Osteocyte (in vitro differentiated cells): ENCODE measurements at regions not wholly inside any gene's neighbourhood (a gene's known extent, or its start where the extent isn't known, plus 50 kb on each side); places are given as distances from the start of the nearest gene placed in this dataset.

ENCODE experiments used
- DNase-seq: peaks from one replicate; pipeline ENCODE4 v3.0.0; 2021; ENCODE audit warnings: mixed read lengths; ENCODE audit not compliant: unreplicated experiment; ENCODE audit errors: extremely low spot score
- H3K27ac Mint-ChIP-seq: one replicate; pipeline ENCODE4 v1.8.0; 2021; ENCODE audit warnings: mild to moderate bottlenecking, mixed read lengths; ENCODE audit not compliant: unreplicated experiment
- H3K27me3 Mint-ChIP-seq: one replicate; pipeline ENCODE4 v1.8.0; 2021; ENCODE audit warnings: mixed read lengths; ENCODE audit not compliant: unreplicated experiment
- H3K36me3 Mint-ChIP-seq: one replicate; pipeline ENCODE4 v1.8.0; 2021; ENCODE audit warnings: mixed read lengths; ENCODE audit not compliant: unreplicated experiment
- H3K4me1 Mint-ChIP-seq: one replicate; pipeline ENCODE4 v1.8.0; 2021; ENCODE audit warnings: mixed read lengths; ENCODE audit not compliant: unreplicated experiment
- H3K4me3 Mint-ChIP-seq: one replicate; pipeline ENCODE4 v1.8.0; 2021; ENCODE audit warnings: mild to moderate bottlenecking, moderate library complexity, mixed read lengths; ENCODE audit not compliant: unreplicated experiment
- H3K9me3 Mint-ChIP-seq: one replicate; pipeline ENCODE4 v1.8.0; 2021; ENCODE audit warnings: mixed read lengths; ENCODE audit not compliant: unreplicated experiment
- TF ChIP-seq, protein P1 (sequence below): fragments of 200-600 bp; sonication (generic); IDR thresholded peaks from 2 replicates; pipeline ENCODE4 v1.5.0; 2021; ENCODE audit warnings: antibody characterized with exemption, mild to moderate bottlenecking, moderate library complexity

DNA sequence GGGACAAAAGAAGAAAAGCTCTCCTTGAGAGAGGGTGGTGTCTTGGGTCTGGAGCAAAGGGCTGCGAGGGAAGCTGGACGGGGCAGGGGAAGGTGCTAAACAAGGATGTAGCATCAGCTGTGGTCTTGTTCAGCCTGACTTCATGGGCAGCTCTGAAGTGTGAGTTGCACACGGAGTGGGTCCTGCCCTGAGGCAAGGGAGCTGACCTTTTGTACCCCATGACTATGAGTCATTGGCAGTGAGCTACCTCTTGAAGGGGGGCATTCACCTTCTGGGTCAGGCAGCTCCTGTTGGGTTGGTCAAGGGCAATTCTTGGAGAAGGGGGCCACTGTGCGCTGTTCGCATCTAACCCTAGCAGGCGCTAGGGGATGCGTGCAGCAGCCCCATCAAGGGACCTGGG lies 151.8 kb downstream of the SMIM20 start:
- H3K4me1 Mint-ChIP-seq = peaks cover 14% of the 10 kb centered on the region
- DNase-seq = no peak
- no peaks in the 10 kb centered on the region for H3K27me3 Mint-ChIP-seq
- no peaks in the 10 kb centered on the region for H3K9me3 Mint-ChIP-seq
- no peaks in the 10 kb centered on the region for H3K36me3 Mint-ChIP-seq
- TF ChIP-seq, protein P1, sequence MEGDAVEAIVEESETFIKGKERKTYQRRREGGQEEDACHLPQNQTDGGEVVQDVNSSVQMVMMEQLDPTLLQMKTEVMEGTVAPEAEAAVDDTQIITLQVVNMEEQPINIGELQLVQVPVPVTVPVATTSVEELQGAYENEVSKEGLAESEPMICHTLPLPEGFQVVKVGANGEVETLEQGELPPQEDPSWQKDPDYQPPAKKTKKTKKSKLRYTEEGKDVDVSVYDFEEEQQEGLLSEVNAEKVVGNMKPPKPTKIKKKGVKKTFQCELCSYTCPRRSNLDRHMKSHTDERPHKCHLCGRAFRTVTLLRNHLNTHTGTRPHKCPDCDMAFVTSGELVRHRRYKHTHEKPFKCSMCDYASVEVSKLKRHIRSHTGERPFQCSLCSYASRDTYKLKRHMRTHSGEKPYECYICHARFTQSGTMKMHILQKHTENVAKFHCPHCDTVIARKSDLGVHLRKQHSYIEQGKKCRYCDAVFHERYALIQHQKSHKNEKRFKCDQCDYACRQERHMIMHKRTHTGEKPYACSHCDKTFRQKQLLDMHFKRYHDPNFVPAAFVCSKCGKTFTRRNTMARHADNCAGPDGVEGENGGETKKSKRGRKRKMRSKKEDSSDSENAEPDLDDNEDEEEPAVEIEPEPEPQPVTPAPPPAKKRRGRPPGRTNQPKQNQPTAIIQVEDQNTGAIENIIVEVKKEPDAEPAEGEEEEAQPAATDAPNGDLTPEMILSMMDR = no peak
- no peak overlapping the region for H3K27ac Mint-ChIP-seq
- no peak overlapping the region for H3K4me3 Mint-ChIP-seq

DNA sequence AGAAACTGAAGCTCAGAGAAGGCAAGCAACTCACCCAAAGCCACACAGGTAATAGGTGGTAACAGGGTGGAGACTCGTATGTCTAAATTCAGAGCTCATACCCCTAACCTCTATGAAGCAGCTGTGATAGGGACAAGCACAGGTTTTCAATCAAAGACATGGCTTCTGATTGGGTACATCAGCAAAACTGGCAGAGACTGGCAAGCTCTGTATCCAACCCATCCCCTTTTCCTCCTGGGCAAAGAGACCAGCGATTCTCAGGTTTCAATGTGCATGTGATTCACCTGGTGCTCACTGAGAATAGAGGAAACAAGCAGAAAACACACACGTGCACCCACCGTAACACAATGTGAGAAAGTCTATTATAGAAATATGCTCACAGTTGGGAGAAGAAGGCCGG lies 153.0 kb downstream of the SMIM20 start:
- DNase-seq = no peak
- TF ChIP-seq, protein P1 = no peak
- H3K27ac Mint-ChIP-seq = no peak overlapping the region
- H3K9me3 Mint-ChIP-seq = peaks cover 3% of the 10 kb centered on the region
- H3K4me1 Mint-ChIP-seq = peaks cover 6% of the 10 kb centered on the region
- H3K36me3 Mint-ChIP-seq = no peaks in the 10 kb centered on the region
- no peaks in the 10 kb centered on the region for H3K27me3 Mint-ChIP-seq
- no peak overlapping the region for H3K4me3 Mint-ChIP-seq

DNA sequence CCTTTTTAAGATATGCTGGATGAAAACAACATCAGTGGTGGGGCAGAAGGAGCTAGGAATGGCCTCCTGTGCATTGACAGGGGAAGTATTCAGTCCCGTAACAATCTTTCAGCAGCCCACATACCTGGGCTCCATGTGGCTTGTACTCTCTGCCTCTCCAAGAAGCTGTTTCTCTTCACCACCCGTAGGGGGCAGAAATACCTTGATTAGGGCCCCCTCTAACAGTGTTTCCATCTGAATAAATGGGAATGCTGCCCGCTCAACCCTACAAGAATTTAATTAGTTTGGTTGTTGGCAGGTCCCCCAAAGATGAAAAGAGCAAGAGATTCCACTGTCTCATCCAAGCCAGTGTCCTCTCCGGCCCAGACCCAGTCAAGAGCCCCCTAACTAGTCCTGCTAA lies 155.2 kb downstream of the SMIM20 start:
- Mint-ChIP-seq H3K4me1 (peaks cover 4% of the 10 kb centered on the region), H3K9me3 (peaks cover 3% of the 10 kb centered on the region), H3K4me3 (no peak overlapping the region), H3K27ac (no peak overlapping the region), H3K36me3 (no peaks in the 10 kb centered on the region), H3K27me3 (no peaks in the 10 kb centered on the region)
- no peak for DNase-seq
- TF ChIP-seq, protein P1 = peak; percentile 45

DNA sequence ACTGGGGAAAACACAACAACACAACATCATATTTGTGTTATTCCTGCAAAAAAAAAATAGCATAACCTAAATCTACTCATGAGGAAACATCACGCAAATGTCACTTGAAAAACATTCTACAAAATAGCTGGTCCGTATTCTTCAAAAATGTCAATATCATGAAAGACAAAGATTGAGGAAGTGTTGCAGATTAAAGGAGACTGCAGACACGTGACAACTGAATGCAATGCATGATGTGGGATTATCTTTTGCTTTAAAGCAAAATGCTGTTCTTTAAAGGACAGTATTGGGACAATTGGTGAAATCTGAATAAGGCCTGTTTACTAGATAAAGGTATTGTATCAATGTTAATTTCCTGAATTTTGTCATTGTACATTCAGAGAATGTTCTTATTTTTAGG lies 157.7 kb downstream of the SMIM20 start:
- no peak overlapping the region for H3K4me3 Mint-ChIP-seq
- peaks cover 7% of the 10 kb centered on the region for H3K9me3 Mint-ChIP-seq
- H3K36me3 Mint-ChIP-seq = no peaks in the 10 kb centered on the region
- no peaks in the 10 kb centered on the region for H3K27me3 Mint-ChIP-seq
- TF ChIP-seq, protein P1 = no peak
- H3K4me1 Mint-ChIP-seq = no peaks in the 10 kb centered on the region
- no peak overlapping the region for H3K27ac Mint-ChIP-seq
- no peak for DNase-seq

- H3K36me3 Mint-ChIP-seq = no peaks in the 10 kb centered on the region
- H3K27ac Mint-ChIP-seq = no peak overlapping the region
- H3K27me3 Mint-ChIP-seq = no peaks in the 10 kb centered on the region
- H3K4me1 Mint-ChIP-seq = no peaks in the 10 kb centered on the region
- DNase-seq = no peak
- no peak overlapping the region for H3K4me3 Mint-ChIP-seq
- peaks cover 16% of the 10 kb centered on the region for H3K9me3 Mint-ChIP-seq
- TF ChIP-seq, protein P1 = no peak
Observed at GRCh38 chr4:26073886-26074560, 160.0 kb downstream of the SMIM20 start.
